OCI-M2 (cell line): ENCODE measurements at regions not wholly inside any gene's neighbourhood (a gene's known extent, or its start where the extent isn't known, plus 50 kb on each side); places are given as distances from the start of the nearest gene placed in this dataset.

Source experiments
- DNase-seq: peaks from one replicate; lab custom pipeline; 2025; ENCODE audit not compliant: unreplicated experiment; lab: John Stamatoyannopoulos, UW

DNA sequence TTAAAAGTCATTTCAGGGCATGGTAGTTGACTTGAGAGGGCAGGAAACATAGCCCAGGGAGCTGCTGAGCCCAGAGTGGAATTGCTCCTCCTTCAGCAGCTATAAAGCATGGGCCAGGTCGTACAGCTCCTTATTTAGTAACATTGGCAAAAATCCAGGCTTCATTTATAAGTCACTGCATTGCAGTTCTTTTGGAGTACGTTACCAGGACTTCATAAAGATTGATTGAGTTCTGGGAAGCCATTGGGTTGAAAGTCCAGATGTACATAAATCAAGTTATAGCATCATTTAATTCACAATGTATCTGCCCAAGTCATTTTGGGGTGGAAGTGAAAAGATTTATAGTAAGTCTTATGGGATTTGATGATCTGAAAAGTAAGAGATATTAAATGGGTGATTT is 53.0 kb upstream of the ANKEF1 start:
- DNase-seq, result no peak

- no peak for DNase-seq
These were observed 56.3 kb upstream of the ANKEF1 start for GRCh38 chr20:9978397-9979004.

GRCh38 chr20:9977629-9978028 is 57.2 kb upstream of the ANKEF1 start:
- no peak for DNase-seq

DNA sequence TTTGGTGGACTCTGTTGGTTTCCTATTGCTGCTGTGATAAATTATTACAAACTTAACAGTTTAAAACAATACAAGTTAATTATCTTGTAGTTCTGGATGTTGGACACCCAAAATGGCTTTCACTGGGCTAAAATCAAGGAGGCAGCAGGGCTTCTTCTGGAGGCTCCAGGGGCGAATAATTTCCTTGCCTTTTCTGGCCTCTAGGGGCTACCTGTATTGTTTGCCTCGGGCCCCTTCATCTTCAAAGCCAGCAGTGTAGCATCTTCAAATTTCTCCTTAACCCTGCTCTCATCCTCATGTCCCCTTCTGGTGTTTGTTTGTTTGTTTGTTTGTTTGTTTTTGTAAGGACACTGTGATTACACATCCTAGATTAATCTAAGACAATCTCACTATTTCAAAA is 60.5 kb upstream of the ANKEF1 start:
- DNase-seq, result no peak

- DNase-seq, result no peak
These were observed 63.0 kb upstream of the ANKEF1 start for GRCh38 chr20:9971746-9972145.

DNA sequence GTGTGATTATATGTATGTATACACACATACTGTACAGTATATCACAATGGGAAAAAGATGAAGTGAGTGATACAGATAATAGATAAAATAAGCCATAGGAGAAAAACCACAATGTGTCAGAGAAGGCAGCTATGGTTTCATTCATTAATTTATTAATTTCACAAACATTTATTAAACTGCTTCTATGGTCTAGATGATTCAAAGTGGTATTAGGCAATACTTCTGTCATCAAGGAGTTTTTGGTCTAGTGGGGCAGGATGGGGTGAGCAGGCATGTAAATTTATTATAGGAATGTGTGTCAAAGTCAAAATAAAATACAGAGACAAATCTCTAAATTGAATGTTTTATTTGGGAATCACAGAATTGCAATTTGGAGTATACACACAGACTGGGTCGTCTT is 65.2 kb upstream of the ANKEF1 start:
- no peak for DNase-seq

GRCh38 chr20:9968015-9968414 is 66.8 kb upstream of the ANKEF1 start:
- no peak for DNase-seq

DNA sequence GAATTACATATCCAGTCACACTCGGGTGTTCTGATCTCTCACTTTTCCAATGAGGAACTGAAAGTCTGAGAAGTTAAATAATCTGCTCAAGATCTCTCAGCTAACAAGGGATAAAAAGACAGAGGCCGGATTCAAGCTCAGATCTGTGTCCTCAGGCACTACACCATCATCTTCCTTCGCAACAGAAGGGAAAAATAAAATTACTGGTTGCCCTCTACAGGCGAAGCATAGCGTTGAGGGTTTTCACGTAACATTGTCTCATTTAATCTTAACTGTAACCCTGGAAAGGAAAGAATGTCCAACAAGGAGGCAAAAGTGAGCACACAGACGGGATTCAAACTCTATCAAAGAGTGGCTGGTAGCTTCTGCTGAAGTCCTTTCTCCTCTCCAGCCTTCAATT is 67.8 kb upstream of the ANKEF1 start:
- DNase-seq, result no peak

DNA sequence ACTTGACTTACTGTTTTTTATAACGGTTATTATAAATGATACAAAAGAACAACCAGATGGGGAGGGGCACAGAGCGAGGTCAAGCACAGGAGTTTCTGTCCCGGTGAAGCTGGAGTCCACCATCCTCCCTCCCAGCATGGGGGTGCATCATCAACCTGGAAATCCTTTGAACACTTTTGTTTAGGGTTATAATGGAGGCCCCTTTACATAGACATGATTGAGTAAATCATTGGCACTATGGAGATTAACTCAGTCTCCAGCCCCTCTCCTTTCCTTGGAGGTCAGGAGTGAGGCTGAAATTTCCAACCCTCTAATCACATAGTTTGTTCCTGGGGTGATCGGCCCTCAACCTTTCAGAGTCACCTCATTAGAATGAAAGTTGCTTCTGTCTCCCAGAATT is 71.8 kb upstream of the ANKEF1 start:
- DNase-seq, result no peak

- DNase-seq, result no peak
These were observed 76.1 kb upstream of the ANKEF1 start for GRCh38 chr20:9958693-9959092.

- DNase-seq, result no peak
These were observed 79.1 kb upstream of the ANKEF1 start for GRCh38 chr20:9955646-9956045.

GRCh38 chr20:9949563-9949962 is 85.2 kb upstream of the ANKEF1 start:
- no peak for DNase-seq

DNA sequence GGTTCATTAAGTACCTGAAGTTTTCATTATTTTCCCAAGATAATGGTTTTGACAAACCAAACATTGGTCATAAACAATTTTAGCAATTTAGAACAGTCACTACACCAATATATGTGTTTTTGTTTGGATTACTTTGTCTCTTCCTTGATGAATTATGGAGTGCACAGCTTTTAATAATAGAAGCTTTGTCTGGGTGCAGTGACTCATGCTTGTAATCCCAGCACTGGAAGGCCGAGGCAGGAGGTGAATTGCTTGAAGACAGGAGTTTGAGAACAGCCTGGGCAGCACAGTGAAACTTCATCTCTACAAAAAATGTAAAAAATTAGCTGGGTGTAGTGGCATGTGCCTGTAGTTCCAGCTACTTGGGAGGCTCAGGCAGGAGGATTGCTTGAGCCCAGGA is 89.4 kb upstream of the ANKEF1 start:
- DNase-seq, result no peak

DNA sequence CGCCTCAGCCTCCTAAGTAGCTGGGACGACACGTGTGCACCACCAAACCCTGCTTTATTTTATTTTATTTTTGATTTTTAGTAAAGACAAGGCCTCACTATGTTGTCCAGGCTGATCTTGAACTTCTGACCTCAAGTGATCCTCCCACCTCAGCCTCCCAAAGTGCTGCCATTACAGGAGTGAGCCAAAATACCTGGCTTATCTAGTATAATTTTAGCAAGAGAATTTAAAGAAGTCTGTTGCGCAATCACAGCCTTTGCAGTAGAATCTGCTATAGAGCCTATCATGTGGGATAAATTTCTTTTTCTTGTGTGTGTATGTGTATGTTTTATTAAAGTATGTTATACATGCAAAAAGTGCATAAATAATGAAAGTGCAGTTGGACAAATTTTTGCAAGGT is 92.1 kb upstream of the ANKEF1 start:
- no peak for DNase-seq

DNA sequence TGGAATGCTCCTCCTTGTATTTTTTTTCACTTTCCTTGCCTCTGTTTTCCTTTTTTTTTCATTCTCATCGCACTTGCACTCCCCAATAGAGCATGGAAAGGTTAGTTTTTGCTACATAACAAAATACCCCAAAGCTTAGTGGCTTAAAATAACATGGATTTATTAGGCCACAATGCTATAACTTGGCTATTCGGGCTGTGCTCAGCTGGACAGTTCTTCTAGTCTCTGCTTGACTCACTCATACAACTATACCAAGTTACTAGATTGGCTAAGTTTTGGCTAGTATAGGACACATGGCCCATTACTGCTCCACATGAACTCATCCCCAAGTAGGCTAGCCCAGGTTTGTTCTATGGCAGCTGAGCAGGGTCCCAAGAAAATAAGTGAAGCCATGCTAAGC is 94.5 kb upstream of the ANKEF1 start:
- DNase-seq, result no peak

DNA sequence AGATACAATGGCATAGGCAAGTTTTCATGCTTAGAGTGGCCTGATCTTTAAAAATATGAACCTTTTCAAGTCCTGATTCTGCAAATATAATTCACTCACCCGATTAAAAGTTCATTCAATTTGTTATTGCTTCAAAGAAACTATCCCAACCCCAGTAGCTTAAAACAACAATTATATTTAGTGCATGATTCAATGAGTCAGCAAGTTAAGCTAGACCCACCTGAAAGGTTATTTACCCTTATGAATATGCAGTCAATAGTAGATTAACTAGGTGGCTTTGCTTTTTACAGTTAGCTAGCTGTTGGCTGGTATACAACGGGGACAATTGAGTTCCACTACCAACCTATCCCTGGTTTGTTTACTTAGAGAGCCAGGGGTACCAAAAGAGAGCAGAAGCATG is 95.6 kb upstream of the ANKEF1 start:
- no peak for DNase-seq

DNA sequence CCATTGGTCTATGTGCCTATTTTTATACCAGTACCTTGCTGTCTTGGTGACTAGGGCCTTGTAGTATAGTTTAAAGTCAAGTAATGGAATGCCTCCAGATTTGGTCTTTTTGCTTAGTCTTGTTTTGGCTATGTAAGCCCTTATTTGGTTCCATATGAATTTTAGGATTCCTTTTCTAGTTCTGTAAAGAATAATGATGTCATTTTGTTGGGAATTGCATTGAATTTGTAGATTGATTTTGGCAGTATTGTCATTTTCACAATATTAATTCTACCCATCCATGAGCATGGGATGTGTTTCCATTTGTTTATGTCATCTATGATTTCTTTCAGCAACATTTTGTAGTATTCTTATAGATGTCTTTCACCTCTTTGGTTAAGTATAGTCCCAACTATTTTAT is 96.4 kb upstream of the PAK5 start:
- no peak for DNase-seq

- no peak for DNase-seq
These were observed 91.3 kb upstream of the PAK5 start for GRCh38 chr20:9930142-9930541.

DNA sequence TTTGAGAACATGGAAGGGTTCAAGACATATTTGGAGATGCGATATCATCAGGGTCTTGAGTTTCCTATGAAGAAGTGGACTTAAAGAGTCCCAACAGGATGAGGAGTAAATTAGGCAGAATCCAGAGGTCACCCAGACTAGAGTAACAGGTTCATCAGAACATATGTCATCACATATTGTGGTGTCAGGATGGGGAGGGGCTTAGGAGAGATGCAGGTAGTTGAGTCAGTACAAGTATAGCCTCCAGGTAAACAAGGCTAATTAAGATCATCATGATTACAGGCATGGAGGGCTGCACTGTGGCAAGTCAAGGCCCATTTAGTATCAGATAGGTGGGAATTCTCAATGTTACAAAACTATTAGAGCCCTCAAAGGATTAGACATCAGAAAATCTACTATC is 90.1 kb upstream of the PAK5 start:
- no peak for DNase-seq

- no peak for DNase-seq
These were observed 89.4 kb upstream of the PAK5 start for GRCh38 chr20:9928281-9928737.

- DNase-seq, result no peak
These were observed 88.3 kb upstream of the PAK5 start for GRCh38 chr20:9927224-9927623.

DNA sequence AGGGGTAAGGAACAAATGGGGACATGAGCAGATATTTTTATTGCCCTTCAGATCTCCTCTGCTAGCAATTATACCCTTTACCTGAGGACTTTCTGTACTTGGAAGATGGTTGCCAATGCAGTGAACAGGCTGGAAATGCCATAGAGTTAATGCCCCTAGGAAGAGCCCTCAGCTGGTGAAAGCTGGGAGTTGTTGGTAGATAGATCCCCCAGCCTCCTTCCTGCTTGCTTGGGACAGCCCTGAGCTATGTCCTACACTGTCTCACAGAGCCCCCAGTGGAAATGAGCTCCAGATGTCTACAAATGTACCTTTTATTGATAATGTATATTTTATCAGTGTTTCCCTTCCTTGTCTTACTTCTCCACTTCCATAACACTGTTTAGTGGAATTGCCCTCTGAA is 87.6 kb upstream of the PAK5 start:
- DNase-seq, result no peak

DNA sequence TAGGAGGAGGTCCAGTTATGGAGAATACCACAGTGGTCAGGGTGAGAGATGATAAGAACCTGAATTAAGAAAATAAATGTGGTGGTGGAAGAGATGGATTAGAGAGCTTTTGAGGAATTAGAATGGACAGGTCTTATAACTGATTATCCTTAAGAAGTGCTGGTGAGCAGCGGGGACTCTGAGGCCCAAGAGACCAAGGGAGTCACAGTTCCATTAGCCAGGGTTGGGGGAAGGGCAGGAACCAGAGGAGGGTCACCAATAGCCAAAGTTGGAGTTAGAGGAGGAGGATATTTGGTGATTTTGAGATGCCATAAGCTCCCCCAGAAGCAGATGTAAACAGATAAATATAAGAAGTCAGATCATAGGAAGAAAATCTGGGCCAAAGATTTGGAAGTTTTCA is 87.1 kb upstream of the PAK5 start:
- no peak for DNase-seq

DNA sequence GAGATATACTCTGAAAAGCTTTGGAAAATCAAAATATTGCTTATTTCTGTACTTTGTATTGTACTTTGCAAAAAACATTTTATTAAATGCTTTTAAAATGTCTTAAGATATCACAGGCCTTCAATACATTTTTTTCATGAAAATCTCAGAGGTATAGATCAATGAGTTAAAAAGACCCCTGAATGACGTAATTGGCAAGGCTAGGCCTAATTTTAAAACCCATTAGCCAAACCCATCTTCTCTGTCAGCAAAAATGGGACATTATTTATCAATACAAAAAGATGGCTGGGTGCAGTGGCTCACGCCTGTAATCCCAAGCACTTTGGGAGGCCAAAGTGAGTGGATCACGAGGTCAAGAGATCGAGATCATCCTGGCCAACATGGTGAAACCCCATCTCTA is 84.8 kb upstream of the PAK5 start:
- no peak for DNase-seq
